HEK293 (cell line): ENCODE measurements at regions not wholly inside any gene's neighbourhood (a gene's known extent, or its start where the extent isn't known, plus 50 kb on each side); places are given as distances from the start of the nearest gene placed in this dataset.

Experiments
- ZNF138 ChIP-seq: fragments of 450-650 bp; formaldehyde crosslinking; IDR thresholded peaks from 2 replicates; pipeline ENCODE4 v1.5.1; 2016; ENCODE audit warnings: missing biosample characterization, missing genetic modification characterization, borderline replicate concordance
- ZNF548 ChIP-seq: fragments of 450-650 bp; formaldehyde crosslinking; IDR thresholded peaks from 2 replicates; pipeline ENCODE4 v1.5.1; 2016; ENCODE audit warnings: missing biosample characterization, missing genetic modification characterization
- ZNF600 ChIP-seq: fragments of 450-650 bp; formaldehyde crosslinking; IDR thresholded peaks from 2 replicates; pipeline ENCODE4 v1.5.1; 2016; ENCODE audit warnings: missing biosample characterization, missing genetic modification characterization
- TF ChIP-seq, protein P1 (sequence below): fragments of 450-650 bp; formaldehyde crosslinking; IDR thresholded peaks from 2 replicates; pipeline ENCODE4 v1.5.1; 2016; ENCODE audit warnings: missing biosample characterization, missing genetic modification characterization, low read depth
- TF ChIP-seq, protein P2 (sequence below): fragments of 450-650 bp; formaldehyde crosslinking; IDR thresholded peaks from 2 replicates; pipeline ENCODE4 v1.5.1; 2016; ENCODE audit warnings: missing biosample characterization, missing genetic modification characterization

DNA sequence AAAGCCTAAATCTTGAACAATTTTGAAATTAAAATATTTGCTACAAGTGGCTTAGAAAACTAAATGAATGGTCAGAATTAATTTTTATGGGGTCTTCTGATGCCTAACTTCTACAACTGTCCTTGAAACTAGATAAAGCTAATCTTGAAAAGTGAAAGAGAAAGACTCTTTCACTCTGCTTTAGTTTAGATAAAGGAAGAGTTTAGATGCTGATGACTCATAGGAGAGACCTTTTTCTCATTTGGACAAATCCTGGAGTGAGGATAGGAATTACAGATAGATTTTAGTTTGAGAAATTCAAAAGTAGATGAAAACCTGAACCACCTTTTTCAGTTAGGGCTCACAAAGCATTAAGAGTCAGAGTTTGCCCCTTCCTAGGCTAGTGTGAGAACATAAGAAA is 342.3 kb upstream of the GRID2 start:
- TF ChIP-seq ZNF138 (tag by site-specific recombination) = no peak
- TF ChIP-seq, protein P1, sequence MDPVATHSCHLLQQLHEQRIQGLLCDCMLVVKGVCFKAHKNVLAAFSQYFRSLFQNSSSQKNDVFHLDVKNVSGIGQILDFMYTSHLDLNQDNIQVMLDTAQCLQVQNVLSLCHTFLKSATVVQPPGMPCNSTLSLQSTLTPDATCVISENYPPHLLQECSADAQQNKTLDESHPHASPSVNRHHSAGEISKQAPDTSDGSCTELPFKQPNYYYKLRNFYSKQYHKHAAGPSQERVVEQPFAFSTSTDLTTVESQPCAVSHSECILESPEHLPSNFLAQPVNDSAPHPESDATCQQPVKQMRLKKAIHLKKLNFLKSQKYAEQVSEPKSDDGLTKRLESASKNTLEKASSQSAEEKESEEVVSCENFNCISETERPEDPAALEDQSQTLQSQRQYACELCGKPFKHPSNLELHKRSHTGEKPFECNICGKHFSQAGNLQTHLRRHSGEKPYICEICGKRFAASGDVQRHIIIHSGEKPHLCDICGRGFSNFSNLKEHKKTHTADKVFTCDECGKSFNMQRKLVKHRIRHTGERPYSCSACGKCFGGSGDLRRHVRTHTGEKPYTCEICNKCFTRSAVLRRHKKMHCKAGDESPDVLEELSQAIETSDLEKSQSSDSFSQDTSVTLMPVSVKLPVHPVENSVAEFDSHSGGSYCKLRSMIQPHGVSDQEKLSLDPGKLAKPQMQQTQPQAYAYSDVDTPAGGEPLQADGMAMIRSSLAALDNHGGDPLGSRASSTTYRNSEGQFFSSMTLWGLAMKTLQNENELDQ = no peak
- TF ChIP-seq ZNF600 (tag by site-specific recombination) = no peak
- no peak for TF ChIP-seq ZNF548 (tag by site-specific recombination)
- TF ChIP-seq, protein P2, sequence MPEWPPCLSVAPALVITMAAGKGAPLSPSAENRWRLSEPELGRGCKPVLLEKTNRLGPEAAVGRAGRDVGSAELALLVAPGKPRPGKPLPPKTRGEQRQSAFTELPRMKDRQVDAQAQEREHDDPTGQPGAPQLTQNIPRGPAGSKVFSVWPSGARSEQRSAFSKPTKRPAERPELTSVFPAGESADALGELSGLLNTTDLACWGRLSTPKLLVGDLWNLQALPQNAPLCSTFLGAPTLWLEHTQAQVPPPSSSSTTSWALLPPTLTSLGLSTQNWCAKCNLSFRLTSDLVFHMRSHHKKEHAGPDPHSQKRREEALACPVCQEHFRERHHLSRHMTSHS (tag by site-specific recombination) = no peak
